Upper lobe of right lung (tissue), 1 donor: ENCODE measurements at regions not wholly inside any gene's neighbourhood (a gene's known extent, or its start where the extent isn't known, plus 50 kb on each side); places are given as distances from the start of the nearest gene placed in this dataset.
"Not testable (repeated sequence)": the region's sequence is repeated elsewhere in the genome, so short reads cannot be mapped to it uniquely, and the experiment has no call there.

ENCODE experiments used
- ATAC-seq: fragments of 200-7000 bp; cut with Tn5 transposase; one replicate; pipeline ENCODE4 v1.9.1; 2020; ENCODE audit warnings: mild to moderate bottlenecking, moderate library complexity
- DNase-seq: peaks from one replicate; pipeline ENCODE4 v3.0.0-alpha.2; 2020
- H3K27ac ChIP-seq: fragments of 200-600 bp; one replicate; pipeline ENCODE4 v1.8.0; 2022
- H3K27me3 ChIP-seq: fragments of 200-600 bp; one replicate; pipeline ENCODE4 v1.8.0; 2022; ENCODE audit warnings: mild to moderate bottlenecking
- H3K36me3 ChIP-seq: fragments of 200-600 bp; one replicate; pipeline ENCODE4 v1.8.0; 2022
- H3K4me1 ChIP-seq: fragments of 200-600 bp; one replicate; pipeline ENCODE4 v1.8.0; 2022
- H3K4me3 ChIP-seq: fragments of 200-600 bp; one replicate; pipeline ENCODE4 v1.8.0; 2022; ENCODE audit warnings: mild to moderate bottlenecking
- H3K9me3 ChIP-seq: fragments of 200-600 bp; one replicate; pipeline ENCODE4 v1.8.0; 2022
- intact Hi-C: fragments of 100-400 bp; cut with DNase I; formaldehyde crosslinking; loops from one replicate; pipeline ENCODE4 v1.11.0; 2022
- TF ChIP-seq, protein P1 (sequence below): fragments of 200-600 bp; IDR thresholded peaks from one replicate; pipeline ENCODE4 v1.8.0; 2022; ENCODE audit warnings: antibody characterized with exemption
- donor health status: DM: no; HTN: yes; CAD: no; lungs with severe emphysema.

DNA sequence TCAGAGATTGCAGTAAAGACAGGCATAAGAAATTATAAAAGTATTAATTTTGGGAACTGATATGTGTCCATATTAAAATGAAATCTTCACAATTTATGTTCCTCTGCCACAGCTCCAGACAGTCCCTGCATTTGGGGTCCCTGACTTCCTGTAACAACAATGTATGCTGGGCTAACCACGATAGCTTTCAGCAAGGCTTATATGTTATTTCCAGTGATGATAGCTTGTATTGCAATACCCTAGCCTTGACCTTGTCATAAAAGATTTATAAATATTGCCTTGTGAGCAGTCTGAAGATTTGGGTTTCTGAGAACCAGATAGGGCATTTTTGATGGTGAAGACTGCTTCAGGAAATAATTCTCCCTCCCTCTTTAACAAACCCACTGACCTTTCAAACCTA is 129.5 kb downstream of the PCDH10 start:
- TF ChIP-seq, protein P1, sequence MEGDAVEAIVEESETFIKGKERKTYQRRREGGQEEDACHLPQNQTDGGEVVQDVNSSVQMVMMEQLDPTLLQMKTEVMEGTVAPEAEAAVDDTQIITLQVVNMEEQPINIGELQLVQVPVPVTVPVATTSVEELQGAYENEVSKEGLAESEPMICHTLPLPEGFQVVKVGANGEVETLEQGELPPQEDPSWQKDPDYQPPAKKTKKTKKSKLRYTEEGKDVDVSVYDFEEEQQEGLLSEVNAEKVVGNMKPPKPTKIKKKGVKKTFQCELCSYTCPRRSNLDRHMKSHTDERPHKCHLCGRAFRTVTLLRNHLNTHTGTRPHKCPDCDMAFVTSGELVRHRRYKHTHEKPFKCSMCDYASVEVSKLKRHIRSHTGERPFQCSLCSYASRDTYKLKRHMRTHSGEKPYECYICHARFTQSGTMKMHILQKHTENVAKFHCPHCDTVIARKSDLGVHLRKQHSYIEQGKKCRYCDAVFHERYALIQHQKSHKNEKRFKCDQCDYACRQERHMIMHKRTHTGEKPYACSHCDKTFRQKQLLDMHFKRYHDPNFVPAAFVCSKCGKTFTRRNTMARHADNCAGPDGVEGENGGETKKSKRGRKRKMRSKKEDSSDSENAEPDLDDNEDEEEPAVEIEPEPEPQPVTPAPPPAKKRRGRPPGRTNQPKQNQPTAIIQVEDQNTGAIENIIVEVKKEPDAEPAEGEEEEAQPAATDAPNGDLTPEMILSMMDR: no peak
- Histone ChIP-seq H3K27ac (no peak overlapping the region), H3K4me1 (no peaks in the 10 kb centered on the region), H3K27me3 (no peaks in the 10 kb centered on the region), H3K9me3 (no peaks in the 10 kb centered on the region), H3K4me3 (no peak overlapping the region), H3K36me3 (no peaks in the 10 kb centered on the region)
- intact Hi-C loops: no loop called here
- no peak for DNase-seq
- no peak for ATAC-seq

DNA sequence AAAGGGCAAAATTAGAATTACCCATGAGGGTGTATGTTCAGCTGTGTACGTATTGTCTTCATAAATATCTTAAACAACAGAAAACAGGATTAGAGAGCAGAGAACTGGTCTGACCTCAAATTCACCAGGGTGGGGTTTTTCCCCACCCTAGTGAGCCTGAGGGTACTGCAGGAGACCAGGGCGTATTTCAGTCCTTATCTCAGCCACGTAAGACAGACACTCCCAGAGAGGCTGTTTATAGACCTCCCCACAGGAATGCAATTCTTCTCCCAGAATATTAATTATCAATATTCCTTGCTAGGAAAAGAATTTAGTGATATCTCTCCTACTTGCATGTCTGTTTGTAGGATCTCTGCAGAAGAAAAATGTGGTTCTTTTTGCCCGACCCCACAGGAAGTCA is 128.8 kb downstream of the PCDH10 start:
- ATAC-seq, H3K4me1 ChIP-seq, H3K27ac ChIP-seq, intact Hi-C loops, H3K9me3 ChIP-seq, H3K36me3 ChIP-seq, H3K4me3 ChIP-seq, DNase-seq, H3K27me3 ChIP-seq: not testable (repeated sequence)

DNA sequence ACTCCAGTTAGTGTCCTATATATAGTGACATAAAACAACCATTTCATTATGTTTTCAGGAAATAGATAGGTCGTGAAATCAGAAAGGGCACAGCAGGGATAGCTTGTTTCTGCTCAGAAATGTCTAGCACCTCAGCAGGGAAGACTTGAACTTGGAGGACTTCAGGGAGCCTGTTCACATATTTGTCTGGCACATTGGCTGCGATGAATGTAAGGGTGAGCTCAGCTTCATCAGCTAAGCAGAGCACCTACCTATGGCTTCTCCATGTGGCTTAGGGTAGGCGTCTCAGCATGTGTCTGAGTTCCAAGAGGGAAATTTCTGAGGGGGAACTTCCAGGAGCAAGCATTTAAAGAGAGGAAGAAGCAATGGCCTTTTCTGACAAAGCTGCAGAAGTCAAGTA is 126.2 kb downstream of the PCDH10 start:
- Histone ChIP-seq H3K9me3 (no peaks in the 10 kb centered on the region), H3K27ac (no peak overlapping the region), H3K36me3 (no peaks in the 10 kb centered on the region), H3K4me1 (no peaks in the 10 kb centered on the region), H3K4me3 (no peak overlapping the region), H3K27me3 (no peaks in the 10 kb centered on the region)
- ATAC-seq (no peak), DNase-seq (no peak)
- TF ChIP-seq, protein P1: no peak
- intact Hi-C loops: no loop called here

DNA sequence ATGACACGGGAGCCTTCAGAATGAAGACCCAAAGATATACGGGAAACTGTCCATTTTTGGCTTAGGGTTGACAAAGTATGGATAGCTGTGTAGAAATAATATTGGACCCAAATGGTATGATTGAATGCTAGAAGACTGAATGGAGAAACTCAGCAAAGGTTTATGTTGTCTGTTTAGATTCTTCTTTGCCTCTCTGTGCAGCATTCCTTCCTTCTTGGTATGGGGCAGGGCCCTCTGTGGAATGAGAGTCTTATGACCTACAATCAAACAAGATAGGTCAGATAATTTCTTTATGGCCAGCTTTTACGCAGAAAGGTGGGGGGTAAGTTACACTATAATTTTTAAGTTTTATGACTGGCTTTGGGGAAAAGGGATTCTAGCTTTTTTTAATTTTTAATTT is 124.3 kb downstream of the PCDH10 start:
- no peak for DNase-seq
- Histone ChIP-seq H3K36me3 (no peaks in the 10 kb centered on the region), H3K27ac (no peak overlapping the region), H3K4me1 (no peaks in the 10 kb centered on the region), H3K27me3 (no peaks in the 10 kb centered on the region), H3K4me3 (no peak overlapping the region), H3K9me3 (no peaks in the 10 kb centered on the region)
- TF ChIP-seq, protein P1: no peak
- no peak for ATAC-seq
- intact Hi-C loops: no loop called here

DNA sequence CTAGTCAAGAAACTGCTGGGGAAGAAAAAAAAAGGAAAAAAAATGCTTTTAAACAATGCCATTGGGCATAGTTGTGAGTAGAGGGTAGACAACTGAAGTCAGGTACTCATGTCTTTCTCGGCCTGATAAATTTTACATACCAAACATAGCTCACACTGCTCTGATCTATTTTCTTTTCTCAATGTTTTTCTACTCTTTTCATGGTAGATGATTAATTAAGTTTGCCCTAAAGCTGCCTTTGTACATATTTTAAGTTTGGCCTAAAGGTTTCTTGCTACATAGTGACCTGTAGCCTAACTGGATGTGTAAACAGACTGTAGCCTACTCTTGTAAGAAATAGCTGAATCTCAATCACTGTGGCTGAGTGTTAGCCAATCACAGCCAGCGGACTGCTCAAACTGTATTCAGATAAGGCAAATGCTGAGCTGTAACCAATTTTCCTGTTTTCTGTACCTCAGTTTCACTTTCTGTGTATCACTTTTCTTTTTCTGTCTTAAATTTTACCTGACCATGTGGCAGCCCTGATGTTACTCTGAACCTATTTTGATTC is 121.0 kb downstream of the PCDH10 start:
- H3K4me1 ChIP-seq: no peaks in the 10 kb centered on the region
- H3K27me3 ChIP-seq: no peaks in the 10 kb centered on the region
- DNase-seq (no peak), ATAC-seq (peak; percentile 53)
- no peak overlapping the region for H3K4me3 ChIP-seq
- intact Hi-C loops: no loop called here
- no peaks in the 10 kb centered on the region for H3K36me3 ChIP-seq
- H3K9me3 ChIP-seq: no peaks in the 10 kb centered on the region
- TF ChIP-seq, protein P1: no peak
- no peak overlapping the region for H3K27ac ChIP-seq

DNA sequence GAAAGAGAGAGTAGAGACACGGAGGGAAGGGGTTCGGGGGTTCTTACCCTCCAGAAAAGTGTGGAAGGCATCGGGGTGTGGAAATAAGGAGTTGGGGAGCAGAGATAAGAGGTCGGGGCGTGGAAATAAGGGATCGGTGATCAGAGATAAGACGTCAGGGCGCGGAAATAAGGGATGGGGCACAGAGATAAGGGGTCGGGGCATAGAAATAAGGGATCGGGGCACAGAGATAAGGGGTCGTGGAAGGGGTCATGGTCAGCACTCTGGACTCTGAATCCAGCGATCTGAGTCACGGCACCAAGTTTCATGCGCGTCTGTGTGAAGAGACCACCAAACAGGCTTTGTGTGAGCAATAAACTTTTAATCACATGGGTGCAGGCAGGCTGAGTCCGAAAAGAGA is 119.1 kb downstream of the PCDH10 start:
- DNase-seq: no peak
- Histone ChIP-seq H3K27me3 (no peaks in the 10 kb centered on the region), H3K4me1 (no peaks in the 10 kb centered on the region), H3K9me3 (no peaks in the 10 kb centered on the region), H3K27ac (no peak overlapping the region), H3K4me3 (no peak overlapping the region), H3K36me3 (no peaks in the 10 kb centered on the region)
- intact Hi-C loops: no loop called here
- no peak for ATAC-seq
- TF ChIP-seq, protein P1: no peak

DNA sequence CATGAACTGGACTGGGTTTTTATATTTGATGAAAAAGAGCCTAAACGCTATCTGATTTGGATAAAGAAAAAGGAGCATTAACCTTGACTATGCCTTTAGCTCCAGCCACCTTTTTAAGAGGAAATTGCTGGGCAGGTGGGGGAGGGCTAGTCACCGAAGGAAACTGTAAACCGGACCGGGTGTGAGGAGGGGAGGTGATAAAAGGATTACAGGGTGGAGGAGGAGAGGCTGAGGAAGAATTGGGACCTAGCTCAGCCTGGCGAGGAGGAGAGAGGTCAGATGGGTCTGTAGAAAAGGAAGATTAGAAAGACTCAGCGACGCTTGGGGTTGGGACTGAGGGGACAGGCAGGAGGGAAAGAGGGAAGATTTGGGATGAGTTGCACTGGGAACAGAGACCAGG is 118.4 kb downstream of the PCDH10 start:
- ATAC-seq, H3K27ac ChIP-seq, H3K9me3 ChIP-seq, H3K4me3 ChIP-seq, H3K4me1 ChIP-seq, H3K36me3 ChIP-seq, intact Hi-C loops, DNase-seq, H3K27me3 ChIP-seq: not testable (repeated sequence)

DNA sequence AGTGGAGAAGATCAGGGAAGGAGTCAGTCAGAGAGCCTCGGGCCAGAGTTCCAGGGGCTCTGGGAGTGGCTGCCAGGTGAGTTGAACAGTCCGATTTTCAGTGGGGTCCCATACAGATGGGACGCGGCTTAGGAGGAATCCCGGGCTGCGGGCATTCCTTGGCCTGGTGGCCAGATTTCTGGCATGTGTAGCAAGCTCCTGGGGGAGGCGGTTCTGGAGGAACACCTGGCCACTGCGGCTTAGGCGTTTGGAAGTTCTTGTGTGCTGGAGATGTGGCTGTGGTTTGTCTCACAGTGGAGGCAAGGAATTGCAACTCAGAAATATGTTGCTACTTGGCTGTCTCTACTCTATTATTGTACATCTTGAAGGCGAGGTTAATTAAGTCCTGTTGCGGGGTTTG is 117.9 kb downstream of the PCDH10 start:
- H3K27ac ChIP-seq, H3K9me3 ChIP-seq, H3K27me3 ChIP-seq, intact Hi-C loops, H3K36me3 ChIP-seq, ATAC-seq, H3K4me3 ChIP-seq, DNase-seq, H3K4me1 ChIP-seq: not testable (repeated sequence)

DNA sequence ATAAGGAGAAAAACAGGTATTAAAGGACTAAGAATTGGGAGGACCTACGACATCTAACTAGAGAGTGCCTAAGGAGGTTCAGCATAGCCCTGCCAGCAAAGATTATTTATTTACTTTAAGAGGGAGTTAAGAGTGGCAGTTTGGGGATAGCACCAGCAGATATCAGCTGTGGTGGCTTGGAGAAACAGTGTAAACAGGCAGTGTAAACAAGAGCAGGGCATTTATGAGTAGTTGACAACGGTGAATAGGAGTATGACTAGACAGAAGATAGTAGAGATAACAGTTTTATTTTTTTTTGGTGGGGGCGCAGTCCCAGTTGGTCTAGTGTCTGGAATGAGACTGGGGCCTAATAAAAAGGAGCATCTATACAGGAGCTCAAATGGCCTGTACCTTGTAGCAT is 115.2 kb downstream of the PCDH10 start:
- ATAC-seq, DNase-seq, H3K9me3 ChIP-seq, intact Hi-C loops, H3K4me1 ChIP-seq, H3K27ac ChIP-seq, H3K36me3 ChIP-seq, H3K27me3 ChIP-seq, H3K4me3 ChIP-seq: not testable (repeated sequence)
